NB4 (cell line): ENCODE measurements at regions not wholly inside any gene's neighbourhood (a gene's known extent, or its start where the extent isn't known, plus 50 kb on each side); places are given as distances from the start of the nearest gene placed in this dataset.

Source experiments
- DNase-seq: peaks from one replicate; pipeline ENCODE4 v3.0.0; 2010; ENCODE audit warnings: low read depth
- H3K4me3 ChIP-seq: one replicate; pipeline ENCODE4 v1.5.1; 2011; ENCODE audit warnings: mild to moderate bottlenecking, low read depth, low read length, moderate library complexity
- MYC ChIP-seq: IDR thresholded peaks from 2 replicates; pipeline ENCODE4 v1.6.1; 2011; ENCODE audit warnings: low read depth, low read length
- POLR2A ChIP-seq: IDR thresholded peaks from 2 replicates; pipeline ENCODE4 v1.6.1; 2011; ENCODE audit warnings: mild to moderate bottlenecking; ENCODE audit not compliant: insufficient read length; ENCODE audit errors: extremely low read depth
- TF ChIP-seq, protein P1 (sequence below): IDR thresholded peaks from one replicate; pipeline ENCODE4 v1.5.1; 2012; ENCODE audit warnings: low read depth, low read length
- TF ChIP-seq, protein P2 (sequence below): IDR thresholded peaks from 2 replicates; pipeline ENCODE4 v1.6.1; 2011; ENCODE audit warnings: low read depth, low read length

DNA sequence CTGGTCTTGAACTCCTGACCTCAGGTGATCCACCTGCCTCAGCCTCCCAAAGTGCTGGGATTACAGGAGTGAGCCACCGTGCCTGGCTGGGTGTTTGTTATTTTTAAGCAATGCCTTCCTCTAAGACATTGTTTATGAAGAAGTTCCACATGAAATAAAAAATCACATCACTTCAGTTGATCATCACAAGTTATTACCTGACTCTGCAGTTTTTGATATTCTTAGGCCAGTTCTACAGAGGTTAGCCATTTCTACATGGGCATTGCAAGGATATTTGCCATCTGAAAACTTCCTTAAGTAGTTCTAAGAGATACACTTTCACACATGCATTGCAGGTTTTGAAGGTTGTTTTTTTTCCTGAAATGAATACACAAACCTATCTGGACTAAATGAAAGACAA lies 82.1 kb downstream of the PYDC2 start:
- no peak overlapping the region for H3K4me3 ChIP-seq
- no peak for DNase-seq
- no peak for TF ChIP-seq MYC
- TF ChIP-seq POLR2A = no peak
- TF ChIP-seq, protein P1, sequence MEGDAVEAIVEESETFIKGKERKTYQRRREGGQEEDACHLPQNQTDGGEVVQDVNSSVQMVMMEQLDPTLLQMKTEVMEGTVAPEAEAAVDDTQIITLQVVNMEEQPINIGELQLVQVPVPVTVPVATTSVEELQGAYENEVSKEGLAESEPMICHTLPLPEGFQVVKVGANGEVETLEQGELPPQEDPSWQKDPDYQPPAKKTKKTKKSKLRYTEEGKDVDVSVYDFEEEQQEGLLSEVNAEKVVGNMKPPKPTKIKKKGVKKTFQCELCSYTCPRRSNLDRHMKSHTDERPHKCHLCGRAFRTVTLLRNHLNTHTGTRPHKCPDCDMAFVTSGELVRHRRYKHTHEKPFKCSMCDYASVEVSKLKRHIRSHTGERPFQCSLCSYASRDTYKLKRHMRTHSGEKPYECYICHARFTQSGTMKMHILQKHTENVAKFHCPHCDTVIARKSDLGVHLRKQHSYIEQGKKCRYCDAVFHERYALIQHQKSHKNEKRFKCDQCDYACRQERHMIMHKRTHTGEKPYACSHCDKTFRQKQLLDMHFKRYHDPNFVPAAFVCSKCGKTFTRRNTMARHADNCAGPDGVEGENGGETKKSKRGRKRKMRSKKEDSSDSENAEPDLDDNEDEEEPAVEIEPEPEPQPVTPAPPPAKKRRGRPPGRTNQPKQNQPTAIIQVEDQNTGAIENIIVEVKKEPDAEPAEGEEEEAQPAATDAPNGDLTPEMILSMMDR = no peak
- TF ChIP-seq, protein P2, sequence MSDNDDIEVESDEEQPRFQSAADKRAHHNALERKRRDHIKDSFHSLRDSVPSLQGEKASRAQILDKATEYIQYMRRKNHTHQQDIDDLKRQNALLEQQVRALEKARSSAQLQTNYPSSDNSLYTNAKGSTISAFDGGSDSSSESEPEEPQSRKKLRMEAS = no peak

DNA sequence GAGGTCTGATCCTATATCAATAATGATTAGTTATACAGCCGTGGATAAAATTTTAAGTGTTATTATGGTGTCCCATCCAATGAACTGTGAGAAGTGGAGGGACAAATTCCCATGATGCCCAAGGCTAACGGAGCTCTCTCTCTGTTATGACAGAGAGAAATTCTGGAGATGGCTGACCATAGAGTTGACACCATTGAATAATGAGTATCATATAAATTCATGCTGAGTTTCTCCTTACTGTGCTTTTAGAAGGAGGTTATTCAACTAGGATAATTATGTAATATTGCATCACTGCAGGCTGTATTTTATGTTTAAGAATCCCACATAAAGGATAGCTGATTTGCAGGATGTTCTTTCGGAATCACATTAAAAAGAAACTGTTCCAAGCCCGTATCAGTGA lies 82.9 kb downstream of the PYDC2 start:
- DNase-seq = no peak
- H3K4me3 ChIP-seq = no peak overlapping the region
- TF ChIP-seq, protein P2 = no peak
- TF ChIP-seq, protein P1 = no peak
- no peak for TF ChIP-seq MYC
- no peak for TF ChIP-seq POLR2A

DNA sequence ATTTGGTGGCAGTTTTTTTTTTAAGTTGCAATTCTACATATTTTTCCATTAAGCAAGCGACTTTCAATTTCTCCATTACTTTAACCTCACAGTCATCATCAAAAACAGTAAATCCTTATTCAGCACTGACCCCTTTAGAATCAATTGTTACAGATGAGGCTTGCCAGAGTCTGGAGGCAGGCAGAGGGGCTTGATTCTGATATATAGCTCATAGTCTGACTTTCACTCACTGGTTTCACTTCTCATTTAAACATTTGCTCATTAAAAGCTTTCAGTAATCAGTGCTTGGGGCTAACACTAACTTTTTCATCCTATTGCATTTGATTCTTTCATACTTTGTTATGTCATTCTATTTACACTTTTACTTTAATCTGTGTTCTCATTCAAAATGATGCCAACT lies 88.4 kb downstream of the PYDC2 start:
- H3K4me3 ChIP-seq = no peak overlapping the region
- TF ChIP-seq POLR2A = no peak
- TF ChIP-seq, protein P2 = no peak
- TF ChIP-seq, protein P1 = no peak
- no peak for TF ChIP-seq MYC
- no peak for DNase-seq

DNA sequence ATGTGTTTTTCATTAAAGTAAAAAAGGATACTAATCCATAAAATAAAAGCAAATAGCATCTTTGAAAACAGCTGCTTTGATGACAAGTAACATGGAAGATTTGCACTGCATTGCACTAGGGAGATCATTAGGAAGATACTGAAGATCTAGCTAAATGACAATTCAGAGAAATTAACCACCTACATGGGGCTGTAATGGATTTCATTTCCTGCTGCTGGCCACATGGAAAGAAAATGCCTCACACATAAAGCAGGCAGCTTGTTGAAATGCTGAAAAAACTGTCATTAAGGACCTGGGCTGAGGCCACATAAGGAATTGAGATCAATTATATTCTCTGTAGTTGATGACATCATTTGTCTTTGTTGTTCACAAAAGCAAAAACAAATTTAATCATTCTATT lies 94.1 kb downstream of the PYDC2 start:
- TF ChIP-seq, protein P2 = no peak
- TF ChIP-seq, protein P1 = no peak
- no peak for TF ChIP-seq POLR2A
- TF ChIP-seq MYC = no peak
- no peak overlapping the region for H3K4me3 ChIP-seq
- DNase-seq = no peak

DNA sequence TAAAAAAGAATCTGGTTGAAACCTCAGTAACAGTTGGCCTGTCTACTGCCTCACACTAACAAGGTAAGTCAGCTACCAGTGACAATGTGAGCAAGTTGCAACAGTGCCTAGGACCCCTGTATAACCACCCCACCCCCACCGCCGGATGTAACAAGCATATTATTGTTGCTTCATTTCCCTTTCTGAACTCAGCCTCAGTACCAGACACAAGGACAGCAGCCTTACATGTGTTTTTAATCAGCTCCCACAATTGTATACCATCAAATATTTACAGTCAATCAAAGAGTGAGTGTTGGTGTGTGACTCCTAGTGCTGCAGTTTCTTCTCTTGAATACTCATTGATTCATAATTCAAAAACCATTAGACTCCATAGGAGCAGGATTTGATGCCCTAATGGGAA lies 96.4 kb downstream of the PYDC2 start:
- TF ChIP-seq, protein P2 = no peak
- TF ChIP-seq, protein P1 = no peak
- TF ChIP-seq MYC (no peak), POLR2A (no peak)
- H3K4me3 ChIP-seq = no peak overlapping the region
- DNase-seq = peak; percentile 1

DNA sequence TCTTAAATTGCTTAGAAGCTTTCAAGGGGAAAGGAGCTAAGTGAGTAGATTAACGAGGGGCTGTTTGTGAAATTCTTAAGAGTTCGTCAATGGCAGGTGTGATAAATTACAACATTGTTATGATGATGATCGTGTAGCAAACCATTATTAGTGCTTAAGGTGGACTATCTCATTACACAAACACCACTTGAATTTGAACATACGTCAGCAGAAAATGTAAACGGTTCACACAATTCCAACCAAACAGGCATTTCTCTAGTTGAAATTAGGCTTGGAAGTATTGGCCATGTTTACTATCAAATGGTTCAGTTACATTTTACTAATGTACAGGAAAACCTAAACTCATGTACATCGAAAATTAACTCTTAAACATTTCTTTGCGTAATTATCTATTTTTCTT lies 102.8 kb downstream of the PYDC2 start:
- DNase-seq = no peak
- TF ChIP-seq, protein P1 = no peak
- TF ChIP-seq, protein P2 = no peak
- TF ChIP-seq POLR2A (no peak), MYC (no peak)
- no peak overlapping the region for H3K4me3 ChIP-seq
